Nephron progenitor cell (in vitro differentiated cells): ENCODE measurements at regions not wholly inside any gene's neighbourhood (a gene's known extent, or its start where the extent isn't known, plus 50 kb on each side); places are given as distances from the start of the nearest gene placed in this dataset.

ENCODE experiments used
- DNase-seq: peaks from one replicate; pipeline ENCODE4 v3.0.0; 2021
- H3K27ac Mint-ChIP-seq: 2 replicates; pipeline ENCODE4 v1.8.0; 2021; ENCODE audit warnings: mild to moderate bottlenecking, moderate library complexity, mixed read lengths
- H3K27me3 Mint-ChIP-seq: 2 replicates; pipeline ENCODE4 v1.8.0; 2021; ENCODE audit warnings: mild to moderate bottlenecking, low read depth, mixed read lengths; ENCODE audit not compliant: poor library complexity
- H3K36me3 Mint-ChIP-seq: 2 replicates; pipeline ENCODE4 v1.8.0; 2021; ENCODE audit warnings: low read depth, mixed read lengths
- H3K4me1 Mint-ChIP-seq: 2 replicates; pipeline ENCODE4 v1.8.0; 2021; ENCODE audit warnings: mixed read lengths
- H3K4me3 Mint-ChIP-seq: 2 replicates; pipeline ENCODE4 v1.8.0; 2021; ENCODE audit warnings: mild to moderate bottlenecking, moderate library complexity, mixed read lengths
- H3K9me3 Mint-ChIP-seq: 2 replicates; pipeline ENCODE4 v1.8.0; 2021; ENCODE audit warnings: mild to moderate bottlenecking, moderate library complexity, mixed read lengths
- CTCF ChIP-seq: fragments of 200-600 bp; sonication (generic); IDR thresholded peaks from 2 replicates; pipeline ENCODE4 v1.5.0; 2021; ENCODE audit warnings: antibody characterized with exemption

- Mint-ChIP-seq H3K27ac (no peak overlapping the region), H3K27me3 (peaks cover 21% of the 10 kb centered on the region), H3K9me3 (peaks cover 15% of the 10 kb centered on the region), H3K4me1 (peaks cover 6% of the 10 kb centered on the region), H3K36me3 (peaks cover 5% of the 10 kb centered on the region), H3K4me3 (no peak overlapping the region)
- no peak for DNase-seq
- TF ChIP-seq CTCF = no peak
Observed at GRCh38 chr3:194287374-194287773, 63.8 kb downstream of the CPN2 start.

GRCh38 chr3:194287977-194288706, 63.0 kb downstream of the CPN2 start:
- Mint-ChIP-seq H3K4me1 (no peaks in the 10 kb centered on the region), H3K27me3 (peaks cover 24% of the 10 kb centered on the region)

More at GRCh38 chr3:194287977-194288706, 63.0 kb downstream of the CPN2 start:
- TF ChIP-seq CTCF = no peak
- no peak for DNase-seq
- peaks cover 5% of the 10 kb centered on the region for H3K36me3 Mint-ChIP-seq
- peaks cover 17% of the 10 kb centered on the region for H3K9me3 Mint-ChIP-seq
- no peak overlapping the region for H3K4me3 Mint-ChIP-seq
- no peak overlapping the region for H3K27ac Mint-ChIP-seq
